ENCODE measurements at regions not wholly inside any gene's neighbourhood (a gene's known extent, or its start where the extent isn't known, plus 50 kb on each side); places are given as distances from the start of the nearest gene placed in this dataset.

DNA sequence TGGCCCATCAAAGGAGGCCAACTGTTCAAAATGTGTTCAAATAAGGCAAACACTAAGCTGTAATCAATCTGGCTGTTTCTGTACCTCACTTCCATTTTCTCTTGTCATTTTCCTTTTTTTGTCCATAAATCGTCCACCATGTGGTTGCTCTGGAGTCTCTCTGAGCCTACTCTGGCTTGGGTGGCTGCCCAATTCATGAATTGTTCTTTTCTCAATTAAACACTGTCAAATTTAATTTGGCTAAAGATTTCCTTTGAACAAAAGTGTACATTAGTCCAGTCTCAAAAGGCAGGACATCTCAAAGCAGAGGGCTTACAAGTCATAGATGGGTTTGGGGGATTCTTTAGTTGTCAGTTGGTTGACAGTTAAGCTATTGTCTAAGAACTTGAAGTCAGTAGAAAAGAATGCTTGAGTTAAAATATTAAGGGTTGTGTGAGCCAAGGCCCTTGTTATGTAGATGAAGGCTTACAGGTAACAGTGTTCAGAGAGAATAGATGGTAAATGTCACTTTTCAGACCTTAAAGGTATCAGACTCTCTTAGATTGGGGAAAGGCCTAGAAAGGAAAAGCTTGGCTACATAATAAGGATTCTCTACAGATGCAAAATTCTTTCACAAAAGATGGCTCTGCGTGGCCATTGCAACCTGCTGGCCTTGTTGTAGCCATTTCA, 831.2 kb upstream of the CDH2 start:
- TF ChIP-seq, protein P1, sequence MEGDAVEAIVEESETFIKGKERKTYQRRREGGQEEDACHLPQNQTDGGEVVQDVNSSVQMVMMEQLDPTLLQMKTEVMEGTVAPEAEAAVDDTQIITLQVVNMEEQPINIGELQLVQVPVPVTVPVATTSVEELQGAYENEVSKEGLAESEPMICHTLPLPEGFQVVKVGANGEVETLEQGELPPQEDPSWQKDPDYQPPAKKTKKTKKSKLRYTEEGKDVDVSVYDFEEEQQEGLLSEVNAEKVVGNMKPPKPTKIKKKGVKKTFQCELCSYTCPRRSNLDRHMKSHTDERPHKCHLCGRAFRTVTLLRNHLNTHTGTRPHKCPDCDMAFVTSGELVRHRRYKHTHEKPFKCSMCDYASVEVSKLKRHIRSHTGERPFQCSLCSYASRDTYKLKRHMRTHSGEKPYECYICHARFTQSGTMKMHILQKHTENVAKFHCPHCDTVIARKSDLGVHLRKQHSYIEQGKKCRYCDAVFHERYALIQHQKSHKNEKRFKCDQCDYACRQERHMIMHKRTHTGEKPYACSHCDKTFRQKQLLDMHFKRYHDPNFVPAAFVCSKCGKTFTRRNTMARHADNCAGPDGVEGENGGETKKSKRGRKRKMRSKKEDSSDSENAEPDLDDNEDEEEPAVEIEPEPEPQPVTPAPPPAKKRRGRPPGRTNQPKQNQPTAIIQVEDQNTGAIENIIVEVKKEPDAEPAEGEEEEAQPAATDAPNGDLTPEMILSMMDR (optimal IDR thresholded peaks at IDR 0.05 in 1 of 3, IDR thresholded peaks at IDR 0.05 in 1 of 3, conservative IDR thresholded peaks at IDR 0.05 in 1 of 3; ENCODE audit: extremely low read depth in 1 of 3, insufficient read depth in 2 of 3, low read length in 3 of 3), result no peak
- TF ChIP-seq EZH2 (IDR thresholded peaks at IDR 0.05; ENCODE audit: low read length), result no peak

Data from keratinocyte (primary cell).